ENCODE measurements at regions not wholly inside any gene's neighbourhood (a gene's known extent, or its start where the extent isn't known, plus 50 kb on each side); places are given as distances from the start of the nearest gene placed in this dataset.

DNA sequence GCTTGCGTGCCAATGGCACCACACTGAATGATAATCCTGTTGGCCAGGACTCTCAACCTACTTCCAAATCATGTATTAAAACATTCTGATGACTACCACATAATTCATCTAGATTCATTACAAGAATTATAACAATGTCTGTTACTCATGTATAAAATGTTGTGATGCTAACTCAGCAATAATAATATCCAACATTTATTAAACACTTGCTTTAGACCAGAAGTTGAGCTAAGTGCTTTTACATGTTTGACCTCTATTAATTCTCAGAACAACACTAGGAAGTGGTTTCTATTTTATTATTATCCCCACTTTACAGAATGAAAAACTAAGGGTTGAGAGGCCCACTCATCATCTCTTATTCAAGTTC, 178.4 kb downstream of the LNPK start:
- Histone ChIP-seq H3K4me1 (ENCODE audit: control insufficient read depth in 3 of 3, insufficient read depth in 2 of 3, low read depth in 1 of 3, low read length in 2 of 3) (no peaks in the 10 kb centered on the region), H3K9me3 (ENCODE audit: control insufficient read depth in 2 of 2, insufficient read depth in 1 of 2, low read depth in 1 of 2, low read length in 1 of 2) (no peaks in the 10 kb centered on the region), H3K27me3 (ENCODE audit: control insufficient read depth in 3 of 3, insufficient read depth in 3 of 3, low read length in 3 of 3) (peaks cover 0 to 4% (median 0%) of the 10 kb centered on the region in 3 donors), H3K4me3 (ENCODE audit: low read depth in 1 of 3, low read length in 3 of 3) (no peak overlapping the region), H3K36me3 (ENCODE audit: control insufficient read depth in 3 of 3, insufficient read depth in 2 of 3, low read depth in 1 of 3, low read length in 3 of 3) (no peaks in the 10 kb centered on the region), H3K27ac (ENCODE audit: low read depth in 1 of 3, low read length in 2 of 3) (no peak overlapping the region)
- DNase-seq (no peak), FAIRE-seq (no peak)
- 91 to 100% (median 96%) methylated on average over 1 of the region's 1 CpG for WGBS, 3 donors

DNA sequence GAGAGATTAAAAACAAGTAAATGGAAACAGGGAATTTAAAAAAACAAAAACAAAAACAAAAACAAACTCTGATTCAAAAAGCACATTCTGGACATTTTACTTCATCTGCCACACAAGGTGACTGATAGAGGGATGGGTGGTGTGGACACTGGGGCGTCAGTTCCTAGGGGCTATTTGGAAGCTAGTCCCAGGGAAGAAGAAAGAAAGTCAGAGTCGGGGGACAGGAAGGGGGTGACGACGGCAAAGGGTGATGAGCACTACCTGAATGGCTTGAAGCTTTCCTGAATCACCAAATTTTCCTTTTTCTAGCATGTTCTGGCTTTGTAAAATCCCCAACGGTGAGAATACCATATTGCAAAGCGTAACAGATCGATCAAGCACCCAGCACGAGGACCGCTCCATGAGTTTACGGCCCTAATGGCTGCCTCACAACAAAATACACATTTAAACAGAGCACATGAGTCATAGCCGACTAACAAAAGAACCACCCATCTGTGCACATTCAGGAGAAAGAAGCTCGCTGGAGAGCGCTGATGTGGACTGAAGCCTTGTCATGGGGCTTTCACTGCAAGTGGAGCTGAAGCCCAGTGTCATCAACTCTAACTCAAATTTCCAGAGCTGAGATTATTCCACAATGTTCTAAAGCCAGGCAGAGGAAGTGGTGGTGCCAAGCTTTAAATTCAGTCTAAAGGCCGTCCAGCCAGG, 178.9 kb downstream of the LNPK start:
- H3K36me3 ChIP-seq (ENCODE audit: control insufficient read depth in 3 of 3, insufficient read depth in 2 of 3, low read depth in 1 of 3, low read length in 3 of 3), result no peaks in the 10 kb centered on the region
- H3K27ac ChIP-seq (ENCODE audit: low read depth in 1 of 3, low read length in 2 of 3), result no peak overlapping the region
- no peaks in the 10 kb centered on the region for H3K4me1 ChIP-seq (ENCODE audit: control insufficient read depth in 3 of 3, insufficient read depth in 2 of 3, low read depth in 1 of 3, low read length in 2 of 3)
- no peak for DNase-seq
- FAIRE-seq, result no peak
- no peaks in the 10 kb centered on the region for H3K9me3 ChIP-seq (ENCODE audit: control insufficient read depth in 2 of 2, insufficient read depth in 1 of 2, low read depth in 1 of 2, low read length in 1 of 2)
- H3K4me3 ChIP-seq (ENCODE audit: low read depth in 1 of 3, low read length in 3 of 3), result no peak overlapping the region
- H3K27me3 ChIP-seq (ENCODE audit: control insufficient read depth in 3 of 3, insufficient read depth in 3 of 3, low read length in 3 of 3), result peaks cover 0 to 4% (median 0%) of the 10 kb centered on the region in 3 donors
- whole genome bisulfite sequencing, 3 donors, result 91 to 93% (median 92%) methylated on average over 14 of the region's 14 CpGs

DNA sequence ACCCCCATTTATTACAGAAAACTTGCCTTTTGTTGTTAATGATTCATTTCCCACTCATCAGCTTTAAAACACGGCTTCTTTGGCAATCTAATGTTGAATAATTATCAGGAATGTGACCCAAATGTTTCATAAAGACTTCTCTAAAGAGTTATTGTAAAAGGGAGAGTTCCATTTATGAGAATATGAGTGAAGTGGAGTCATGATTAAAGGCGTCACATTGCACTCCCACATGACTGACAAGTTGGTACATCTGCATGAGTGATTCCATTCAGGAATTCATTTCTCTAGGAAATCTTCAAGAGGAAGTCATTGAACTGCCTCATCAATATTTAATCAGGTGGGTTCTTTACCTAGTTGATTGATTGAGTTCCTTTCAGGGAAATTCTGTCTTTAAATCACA, 184.8 kb downstream of the LNPK start:
- H3K36me3 ChIP-seq (ENCODE audit: control insufficient read depth in 3 of 3, insufficient read depth in 2 of 3, low read depth in 1 of 3, low read length in 3 of 3), result no peaks in the 10 kb centered on the region
- H3K4me1 ChIP-seq (ENCODE audit: control insufficient read depth in 3 of 3, insufficient read depth in 2 of 3, low read depth in 1 of 3, low read length in 2 of 3), result no peaks in the 10 kb centered on the region
- H3K27ac ChIP-seq (ENCODE audit: low read depth in 1 of 3, low read length in 2 of 3), result no peak overlapping the region
- no peak overlapping the region for H3K4me3 ChIP-seq (ENCODE audit: low read depth in 1 of 3, low read length in 3 of 3)
- H3K9me3 ChIP-seq (ENCODE audit: control insufficient read depth in 2 of 2, insufficient read depth in 1 of 2, low read depth in 1 of 2, low read length in 1 of 2), result peaks cover 0 to 2% of the 10 kb centered on the region in 2 donors
- no peak for FAIRE-seq
- H3K27me3 ChIP-seq (ENCODE audit: control insufficient read depth in 3 of 3, insufficient read depth in 3 of 3, low read length in 3 of 3), result no peaks in the 10 kb centered on the region
- DNase-seq, result no peak
- 69 to 75% (median 70%) methylated on average over 2 of the region's 2 CpGs for WGBS, 3 donors

DNA sequence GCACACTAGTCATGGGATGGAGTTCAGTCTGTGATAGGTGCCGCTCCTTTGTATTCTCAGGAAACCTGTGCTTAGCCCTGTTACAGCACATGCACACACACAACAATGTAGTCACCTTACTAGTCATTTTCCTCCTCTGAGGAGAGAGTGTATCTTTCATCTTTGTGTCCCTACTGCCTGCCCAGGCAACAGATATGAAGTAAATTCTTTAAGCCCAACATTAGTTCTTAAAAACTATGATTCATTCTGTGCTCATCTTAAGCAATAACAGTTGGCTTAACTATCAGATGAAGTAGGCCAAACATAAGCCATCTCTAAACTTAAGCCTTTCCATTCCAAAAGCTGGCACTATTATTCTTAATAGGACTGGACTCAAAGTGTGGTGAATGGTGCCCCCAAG, 186.5 kb downstream of the LNPK start:
- H3K4me3 ChIP-seq (ENCODE audit: low read depth in 1 of 3, low read length in 3 of 3), result no peak overlapping the region
- H3K27ac ChIP-seq (ENCODE audit: low read depth in 1 of 3, low read length in 2 of 3), result no peak overlapping the region
- no peaks in the 10 kb centered on the region for H3K4me1 ChIP-seq (ENCODE audit: control insufficient read depth in 3 of 3, insufficient read depth in 2 of 3, low read depth in 1 of 3, low read length in 2 of 3)
- no peaks in the 10 kb centered on the region for H3K36me3 ChIP-seq (ENCODE audit: control insufficient read depth in 3 of 3, insufficient read depth in 2 of 3, low read depth in 1 of 3, low read length in 3 of 3)
- peaks cover 0 to 2% of the 10 kb centered on the region in 2 donors for H3K9me3 ChIP-seq (ENCODE audit: control insufficient read depth in 2 of 2, insufficient read depth in 1 of 2, low read depth in 1 of 2, low read length in 1 of 2)
- WGBS, 3 donors, result 91 to 98% (median 96%) methylated on average over 1 of the region's 1 CpG
- no peaks in the 10 kb centered on the region for H3K27me3 ChIP-seq (ENCODE audit: control insufficient read depth in 3 of 3, insufficient read depth in 3 of 3, low read length in 3 of 3)
- FAIRE-seq (no peak), DNase-seq (no peak)

DNA sequence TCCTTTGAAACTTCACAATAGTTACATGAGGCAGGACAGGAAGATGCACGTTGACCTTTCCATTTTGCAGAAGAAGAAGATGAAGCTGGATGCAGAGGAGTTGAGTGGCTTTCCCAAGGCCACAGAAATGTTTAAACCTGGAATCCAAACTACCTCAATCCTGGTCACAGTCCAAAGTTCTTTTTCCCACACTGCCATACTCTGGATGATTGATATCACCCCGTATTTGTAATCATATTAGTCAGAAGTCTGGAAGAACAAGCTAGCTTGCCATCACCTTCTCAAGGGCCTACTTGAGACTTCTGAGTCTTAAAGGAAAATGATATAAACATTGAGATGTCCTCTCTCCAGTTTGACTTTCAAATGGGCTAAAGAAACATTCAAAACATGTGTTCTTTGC, 190.1 kb downstream of the LNPK start:
- peaks cover 0 to 1% (median 0%) of the 10 kb centered on the region in 3 donors for H3K27me3 ChIP-seq (ENCODE audit: control insufficient read depth in 3 of 3, insufficient read depth in 3 of 3, low read length in 3 of 3)
- FAIRE-seq (no peak), DNase-seq (peak in 1 of 2 donors; percentile 12)
- peaks cover 0 to 2% of the 10 kb centered on the region in 2 donors for H3K9me3 ChIP-seq (ENCODE audit: control insufficient read depth in 2 of 2, insufficient read depth in 1 of 2, low read depth in 1 of 2, low read length in 1 of 2)
- H3K4me3 ChIP-seq (ENCODE audit: low read depth in 1 of 3, low read length in 3 of 3), result no peak overlapping the region
- no peak overlapping the region for H3K27ac ChIP-seq (ENCODE audit: low read depth in 1 of 3, low read length in 2 of 3)
- H3K36me3 ChIP-seq (ENCODE audit: control insufficient read depth in 3 of 3, insufficient read depth in 2 of 3, low read depth in 1 of 3, low read length in 3 of 3), result no peaks in the 10 kb centered on the region
- 24 to 51% (median 30%) methylated on average over 2 of the region's 2 CpGs for WGBS, 3 donors
- no peaks in the 10 kb centered on the region for H3K4me1 ChIP-seq (ENCODE audit: control insufficient read depth in 3 of 3, insufficient read depth in 2 of 3, low read depth in 1 of 3, low read length in 2 of 3)

DNA sequence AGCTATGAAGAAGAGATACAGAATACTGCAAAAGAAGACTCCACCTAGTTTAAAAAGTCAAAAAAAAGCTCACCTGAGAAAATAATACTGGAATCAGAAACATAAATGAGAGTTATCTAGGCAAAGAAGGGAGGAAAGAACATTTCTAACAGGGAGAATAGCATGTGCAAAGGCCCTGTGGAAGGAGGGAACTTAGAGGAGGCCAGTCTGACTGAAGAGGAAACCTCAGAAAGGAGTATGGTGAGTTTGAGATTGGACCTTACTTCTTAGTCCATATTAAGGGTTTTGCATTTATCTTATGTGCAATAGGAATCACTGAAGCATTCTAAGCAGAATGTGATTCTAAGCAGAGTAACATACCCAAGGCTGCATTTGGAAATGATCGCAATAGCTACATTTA, 193.2 kb downstream of the LNPK start:
- Histone ChIP-seq H3K4me3 (ENCODE audit: low read depth in 1 of 3, low read length in 3 of 3) (no peak overlapping the region), H3K36me3 (ENCODE audit: control insufficient read depth in 3 of 3, insufficient read depth in 2 of 3, low read depth in 1 of 3, low read length in 3 of 3) (no peaks in the 10 kb centered on the region), H3K9me3 (ENCODE audit: control insufficient read depth in 2 of 2, insufficient read depth in 1 of 2, low read depth in 1 of 2, low read length in 1 of 2) (no peaks in the 10 kb centered on the region), H3K27me3 (ENCODE audit: control insufficient read depth in 3 of 3, insufficient read depth in 3 of 3, low read length in 3 of 3) (peaks cover 0 to 1% (median 0%) of the 10 kb centered on the region in 3 donors), H3K4me1 (ENCODE audit: control insufficient read depth in 3 of 3, insufficient read depth in 2 of 3, low read depth in 1 of 3, low read length in 2 of 3) (no peaks in the 10 kb centered on the region), H3K27ac (ENCODE audit: low read depth in 1 of 3, low read length in 2 of 3) (no peak overlapping the region)
- no peak for FAIRE-seq
- WGBS, 3 donors, result 93 to 100% (median 96%) methylated on average over 1 of the region's 1 CpG
- no peak for DNase-seq

DNA sequence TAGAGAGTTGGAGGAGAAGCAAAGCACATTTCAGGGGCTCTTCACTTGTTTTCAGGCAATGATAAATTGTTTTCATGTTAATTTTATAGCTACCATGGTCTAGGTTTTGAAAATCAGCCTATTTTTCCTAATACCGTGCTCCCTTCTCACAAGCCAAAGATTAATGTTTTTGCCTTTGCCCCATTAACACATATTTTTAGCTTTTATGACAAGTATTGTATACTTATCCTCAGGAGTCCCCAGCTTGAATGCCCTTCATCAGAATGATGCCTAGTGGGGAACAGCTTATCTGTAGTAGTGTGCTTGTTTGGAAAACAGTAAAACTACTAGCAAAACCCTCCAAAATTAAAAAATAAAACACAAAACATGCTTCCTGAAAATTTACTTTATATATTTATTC, 194.0 kb downstream of the LNPK start:
- DNase-seq (no peak), FAIRE-seq (no peak)
- no peaks in the 10 kb centered on the region for H3K9me3 ChIP-seq (ENCODE audit: control insufficient read depth in 2 of 2, insufficient read depth in 1 of 2, low read depth in 1 of 2, low read length in 1 of 2)
- no peaks in the 10 kb centered on the region for H3K4me1 ChIP-seq (ENCODE audit: control insufficient read depth in 3 of 3, insufficient read depth in 2 of 3, low read depth in 1 of 3, low read length in 2 of 3)
- H3K4me3 ChIP-seq (ENCODE audit: low read depth in 1 of 3, low read length in 3 of 3), result no peak overlapping the region
- peaks cover 0 to 1% (median 0%) of the 10 kb centered on the region in 3 donors for H3K27me3 ChIP-seq (ENCODE audit: control insufficient read depth in 3 of 3, insufficient read depth in 3 of 3, low read length in 3 of 3)
- H3K27ac ChIP-seq (ENCODE audit: low read depth in 1 of 3, low read length in 2 of 3), result no peak overlapping the region
- WGBS, 3 donors, result 57 to 61% (median 58%) methylated on average over 1 of the region's 1 CpG
- H3K36me3 ChIP-seq (ENCODE audit: control insufficient read depth in 3 of 3, insufficient read depth in 2 of 3, low read depth in 1 of 3, low read length in 3 of 3), result no peaks in the 10 kb centered on the region

DNA sequence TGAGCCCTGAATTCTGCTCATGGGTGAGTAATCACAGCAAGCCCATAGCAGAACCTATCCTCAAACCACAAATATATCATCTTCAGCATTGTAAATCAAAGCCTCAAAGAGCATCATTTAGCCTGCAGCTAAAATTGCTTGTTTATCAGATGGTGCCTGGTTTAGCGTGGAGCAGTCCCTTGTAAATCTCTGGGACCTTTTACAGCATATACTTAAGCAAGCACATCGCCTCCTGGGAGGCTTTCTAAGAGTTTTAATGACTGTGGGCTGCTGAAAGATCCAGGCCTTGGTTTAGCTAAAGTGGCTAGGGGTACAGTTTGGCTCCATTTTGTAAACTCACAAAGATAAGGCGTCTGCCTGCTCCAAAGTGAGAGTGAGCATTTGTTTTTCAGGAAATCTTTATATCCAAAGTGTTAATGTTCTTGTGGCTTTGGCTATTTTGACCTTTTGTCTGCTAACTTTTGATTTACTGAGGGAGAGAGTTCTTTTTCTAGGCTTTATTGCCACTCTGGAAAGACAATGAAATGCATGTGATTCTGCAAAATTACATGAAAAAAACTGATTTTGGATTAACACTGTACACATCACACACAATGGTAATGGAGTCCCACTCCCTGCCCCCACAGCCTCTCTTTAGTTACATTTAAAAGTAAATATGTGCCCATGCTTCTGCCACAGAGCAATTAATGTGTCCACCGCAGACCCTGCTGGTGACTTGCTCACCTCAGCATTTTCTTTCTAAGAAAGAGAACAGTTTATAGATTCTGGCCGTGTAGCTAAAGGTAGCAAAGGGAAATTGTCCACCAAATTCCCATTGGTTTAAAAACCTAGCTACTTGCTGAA, 194.8 kb downstream of the LNPK start:
- H3K36me3 ChIP-seq (ENCODE audit: control insufficient read depth in 3 of 3, insufficient read depth in 2 of 3, low read depth in 1 of 3, low read length in 3 of 3), result no peaks in the 10 kb centered on the region
- H3K9me3 ChIP-seq (ENCODE audit: control insufficient read depth in 2 of 2, insufficient read depth in 1 of 2, low read depth in 1 of 2, low read length in 1 of 2), result no peaks in the 10 kb centered on the region
- 66 to 68% (median 67%) methylated on average over 5 of the region's 5 CpGs for WGBS, 3 donors
- DNase-seq (no peak), FAIRE-seq (no peak)
- peaks cover 0 to 1% (median 0%) of the 10 kb centered on the region in 3 donors for H3K27me3 ChIP-seq (ENCODE audit: control insufficient read depth in 3 of 3, insufficient read depth in 3 of 3, low read length in 3 of 3)
- no peak overlapping the region for H3K4me3 ChIP-seq (ENCODE audit: low read depth in 1 of 3, low read length in 3 of 3)
- no peak overlapping the region for H3K27ac ChIP-seq (ENCODE audit: low read depth in 1 of 3, low read length in 2 of 3)
- H3K4me1 ChIP-seq (ENCODE audit: control insufficient read depth in 3 of 3, insufficient read depth in 2 of 3, low read depth in 1 of 3, low read length in 2 of 3), result no peaks in the 10 kb centered on the region

Measured in small intestine (tissue), 7 donors.